ENCODE measurements at regions not wholly inside any gene's neighbourhood (a gene's known extent, or its start where the extent isn't known, plus 50 kb on each side); places are given as distances from the start of the nearest gene placed in this dataset.

- TF ChIP-seq EZH2 (IDR thresholded peaks at IDR 0.05; ENCODE audit: borderline replicate concordance, low read depth, low read length, severe bottlenecking) (no peak), CTCF (IDR thresholded peaks at IDR 0.05; ENCODE audit: borderline replicate concordance, extremely low read depth, low read length, poor library complexity, severe bottlenecking) (no peak)
Observed at GRCh38 chr13:84670245-84670644, 788.0 kb upstream of the SLITRK1 start.
